ENCODE measurements at regions not wholly inside any gene's neighbourhood (a gene's known extent, or its start where the extent isn't known, plus 50 kb on each side); places are given as distances from the start of the nearest gene placed in this dataset.

- Mint-ChIP-seq H3K4me3 (no peak overlapping the region), H3K27me3 (ENCODE audit: low read depth) (no peaks in the 10 kb centered on the region), H3K9me3 (peaks cover 3 to 6% of the 10 kb centered on the region in 2 experiments; a peak in 3 of 5 replicates), H3K4me1 (no peaks in the 10 kb centered on the region), H3K36me3 (ENCODE audit: insufficient read depth in 1 of 3, low read depth in 3 of 3) (peaks cover 2 to 7% (median 6%) of the 10 kb centered on the region in 3 experiments; a peak in 3 of 7 replicates), H3K27ac (no peak overlapping the region)
- no CpG with 5 or more reads among the region's 2 CpGs for WGBS (ENCODE audit: extremely low coverage, insufficient read length, low lambda C conversion rate)
- Histone ChIP-seq H4K8ac (replicated peaks; ENCODE audit: insufficient read length, low read depth, low read length) (no peak overlapping the region), H3K4ac (ENCODE audit: low read depth, low read length) (no peak overlapping the region), H3K23me2 (ENCODE audit: insufficient read length, low read depth, low read length, poor library complexity, severe bottlenecking) (no peaks in the 10 kb centered on the region), H2BK20ac (ENCODE audit: low read depth, low read length, poor library complexity, severe bottlenecking) (no peak overlapping the region), H3K9me3 (ENCODE audit: control insufficient read depth, low read depth, low read length) (no peaks in the 10 kb centered on the region), H3K79me2 (ENCODE audit: insufficient read depth, low read length) (no peaks in the 10 kb centered on the region), H3K14ac (ENCODE audit: insufficient read depth, low read length) (no peak overlapping the region), H3K4me2 (ENCODE audit: insufficient read depth, insufficient read length, low read length) (no peak overlapping the region), H2BK120ac (ENCODE audit: low read depth, low read length, poor library complexity, severe bottlenecking) (no peak overlapping the region), H3K79me1 (ENCODE audit: insufficient read depth, low read depth, low read length, poor library complexity, severe bottlenecking) (no peaks in the 10 kb centered on the region), H3K56ac (ENCODE audit: insufficient read length, low read depth, low read length) (no peak overlapping the region), H4K20me1 (ENCODE audit: control insufficient read depth, insufficient read depth, insufficient read length) (no peaks in the 10 kb centered on the region), H4K91ac (ENCODE audit: insufficient read length, low read depth, low read length) (no peak overlapping the region), H4K5ac (ENCODE audit: insufficient read length, low read depth, low read length) (no peak overlapping the region), H3K27ac (ENCODE audit: insufficient read length, low read depth, low read length) (no peak overlapping the region), H2AK5ac (ENCODE audit: insufficient read length, low read length) (no peak overlapping the region), H2BK15ac (ENCODE audit: low read depth, low read length) (no peak overlapping the region), H3T11ph (ENCODE audit: low read length) (no peak overlapping the region), H2BK5ac (ENCODE audit: insufficient read length, low read length) (no peak overlapping the region), H3K27me3 (ENCODE audit: insufficient read depth, low read length) (no peaks in the 10 kb centered on the region), H2AFZ (ENCODE audit: low read length) (no peak overlapping the region), H3K4me1 (ENCODE audit: insufficient read depth, low read length) (no peaks in the 10 kb centered on the region), H3K23ac (ENCODE audit: insufficient read length, low read depth, low read length) (no peak overlapping the region), H2BK12ac (ENCODE audit: insufficient read length, low read depth, low read length) (no peak overlapping the region), H3K18ac (ENCODE audit: insufficient read length, low read depth, low read length) (no peak overlapping the region), H3K9ac (ENCODE audit: extremely low read depth, insufficient read length, low read length) (no peak overlapping the region)
- no peak for DNase-seq
- TF ChIP-seq CTCF (conservative IDR thresholded peaks at IDR 0.05) = no peak
These were observed 820.0 kb upstream of the NXPH2 start for GRCh38 chr2:139600166-139600565.
